Sigmoid colon (tissue), 6 donors: ENCODE measurements at regions not wholly inside any gene's neighbourhood (a gene's known extent, or its start where the extent isn't known, plus 50 kb on each side); places are given as distances from the start of the nearest gene placed in this dataset.

Source experiments
- DNase-seq: peaks from one replicate; pipeline ENCODE4 v3.0.0-alpha.2; 2019
- H3K27ac ChIP-seq, 4 donors: fragments of 200-600 bp; sonication (generic); one replicate each; pipeline ENCODE4 v1.5.1; 2016 to 2019; ENCODE audit warnings: mild to moderate bottlenecking in 1 of 4
- H3K27me3 ChIP-seq, 3 donors: fragments of 200-600 bp; sonication (generic); one replicate each; pipeline ENCODE4 v1.5.1; 2019; ENCODE audit warnings: mild to moderate bottlenecking in 1 of 3
- H3K36me3 ChIP-seq, 4 donors: fragments of 200-600 bp; sonication (generic); one replicate each; pipeline ENCODE4 v1.5.1; 2016 to 2019
- H3K4me1 ChIP-seq, 4 donors: fragments of 200-600 bp; sonication (generic); one replicate each; pipeline ENCODE4 v1.5.1; 2017 to 2019
- H3K4me3 ChIP-seq, 4 donors: fragments of 200-600 bp; sonication (generic); one replicate each; pipeline ENCODE4 v1.5.1; 2017 to 2019; ENCODE audit warnings: mild to moderate bottlenecking in 2 of 4, moderate library complexity in 1 of 4
- H3K9me3 ChIP-seq, 4 donors: fragments of 200-600 bp in 3 of 4; sonication (generic) in 3 of 4; one replicate each; pipeline versions ENCODE4 v1.5.1 to v1.6.1; 2013 to 2019
- EP300 ChIP-seq, 4 donors: sonication (generic); formaldehyde crosslinking; IDR thresholded peaks; one replicate each; pipeline ENCODE4 v1.6.1; 2017; ENCODE audit warnings: antibody characterized with exemption in 4 of 4
- POLR2A ChIP-seq, 2 donors: fragments of 450-650 bp; IDR thresholded peaks; one replicate each; pipeline ENCODE4 v1.6.1; 2016; ENCODE audit warnings: antibody characterized with exemption in 2 of 2, mild to moderate bottlenecking in 2 of 2, moderate library complexity in 2 of 2
- POLR2AphosphoS5 ChIP-seq, 4 donors: sonication (generic); formaldehyde crosslinking; IDR thresholded peaks; one replicate each; pipeline ENCODE4 v1.6.1; 2017; ENCODE audit warnings: antibody characterized with exemption in 4 of 4
- WGBS, 2 donors: extraction: QIAGEN DNeasy Blood & Tissue Kit; methylation state at CpG; one replicate each; pipeline ENCODE4 v1.1.7; 2013; 5-methylcytosine and 5-hydroxymethylcytosine counted together
- intact Hi-C: fragments of 100-400 bp; cut with DNase I; formaldehyde crosslinking; loops from one replicate; pipeline ENCODE4 v1.15.1; 2023
- TF ChIP-seq, protein P1 (sequence below), 4 experiments: fragments of 450-650 bp in 3 of 4; fragments of 200-600 bp in 1 of 4; IDR thresholded peaks; one replicate each; pipeline ENCODE4 v1.5.1; 2016 to 2019; ENCODE audit warnings: antibody characterized with exemption in 4 of 4, mild to moderate bottlenecking in 3 of 4, moderate library complexity in 2 of 4
- donor health status: healthy with polysubstance abuse.
- donor health status: healthy.

DNA sequence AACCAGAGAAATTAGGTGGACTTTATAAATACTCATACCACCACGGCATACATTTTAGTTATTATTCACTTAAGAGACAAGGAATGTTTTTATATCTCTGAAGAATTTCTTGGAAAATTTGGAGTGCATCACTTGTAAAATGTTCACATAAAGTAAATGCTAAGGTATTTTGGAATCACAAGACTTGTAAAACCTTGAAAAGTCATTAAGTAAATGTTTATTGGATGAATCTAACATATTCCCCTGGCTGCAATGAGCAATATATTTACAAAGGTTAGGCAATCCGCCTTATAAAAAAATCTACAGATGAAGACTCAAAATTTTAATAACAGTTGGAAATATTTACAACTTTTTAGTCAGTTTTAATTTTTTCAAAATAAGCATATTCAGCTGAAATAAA is 287.4 kb upstream of the ALG10 start:
- H3K36me3 ChIP-seq: no peaks in the 10 kb centered on the region
- peaks cover 0 to 5% (median 0%) of the 10 kb centered on the region in 4 donors for H3K9me3 ChIP-seq
- intact Hi-C loops: no loop called here
- WGBS, 2 donors: 85 to 88% methylated on average over 2 of the region's 2 CpGs
- no peaks in the 10 kb centered on the region for H3K4me1 ChIP-seq
- TF ChIP-seq POLR2A (IDR thresholded peaks at IDR 0.05): no peak
- TF ChIP-seq EP300 (IDR thresholded peaks at IDR 0.05): no peak
- H3K27ac ChIP-seq: no peak overlapping the region
- no peaks in the 10 kb centered on the region for H3K27me3 ChIP-seq
- no peak overlapping the region for H3K4me3 ChIP-seq
- DNase-seq: no peak

GRCh38 chr12:33752854-33753253 is 269.4 kb upstream of the ALG10 start:
- no peaks in the 10 kb centered on the region for H3K4me1 ChIP-seq
- TF ChIP-seq POLR2A (IDR thresholded peaks at IDR 0.05) (no peak), POLR2AphosphoS5 (IDR thresholded peaks at IDR 0.05) (no peak), EP300 (IDR thresholded peaks at IDR 0.05) (no peak)
- TF ChIP-seq, protein P1, sequence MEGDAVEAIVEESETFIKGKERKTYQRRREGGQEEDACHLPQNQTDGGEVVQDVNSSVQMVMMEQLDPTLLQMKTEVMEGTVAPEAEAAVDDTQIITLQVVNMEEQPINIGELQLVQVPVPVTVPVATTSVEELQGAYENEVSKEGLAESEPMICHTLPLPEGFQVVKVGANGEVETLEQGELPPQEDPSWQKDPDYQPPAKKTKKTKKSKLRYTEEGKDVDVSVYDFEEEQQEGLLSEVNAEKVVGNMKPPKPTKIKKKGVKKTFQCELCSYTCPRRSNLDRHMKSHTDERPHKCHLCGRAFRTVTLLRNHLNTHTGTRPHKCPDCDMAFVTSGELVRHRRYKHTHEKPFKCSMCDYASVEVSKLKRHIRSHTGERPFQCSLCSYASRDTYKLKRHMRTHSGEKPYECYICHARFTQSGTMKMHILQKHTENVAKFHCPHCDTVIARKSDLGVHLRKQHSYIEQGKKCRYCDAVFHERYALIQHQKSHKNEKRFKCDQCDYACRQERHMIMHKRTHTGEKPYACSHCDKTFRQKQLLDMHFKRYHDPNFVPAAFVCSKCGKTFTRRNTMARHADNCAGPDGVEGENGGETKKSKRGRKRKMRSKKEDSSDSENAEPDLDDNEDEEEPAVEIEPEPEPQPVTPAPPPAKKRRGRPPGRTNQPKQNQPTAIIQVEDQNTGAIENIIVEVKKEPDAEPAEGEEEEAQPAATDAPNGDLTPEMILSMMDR (IDR thresholded peaks at IDR 0.05): no peak
- H3K9me3 ChIP-seq: peaks cover 0 to 4% (median 0%) of the 10 kb centered on the region in 4 donors
- intact Hi-C loops: no loop called here
- no peaks in the 10 kb centered on the region for H3K27me3 ChIP-seq
- no peak overlapping the region for H3K4me3 ChIP-seq
- no peak overlapping the region for H3K27ac ChIP-seq
- H3K36me3 ChIP-seq: no peaks in the 10 kb centered on the region
- WGBS, 2 donors: 55 to 69% methylated on average over 1 of the region's 1 CpG
- DNase-seq: no peak

DNA sequence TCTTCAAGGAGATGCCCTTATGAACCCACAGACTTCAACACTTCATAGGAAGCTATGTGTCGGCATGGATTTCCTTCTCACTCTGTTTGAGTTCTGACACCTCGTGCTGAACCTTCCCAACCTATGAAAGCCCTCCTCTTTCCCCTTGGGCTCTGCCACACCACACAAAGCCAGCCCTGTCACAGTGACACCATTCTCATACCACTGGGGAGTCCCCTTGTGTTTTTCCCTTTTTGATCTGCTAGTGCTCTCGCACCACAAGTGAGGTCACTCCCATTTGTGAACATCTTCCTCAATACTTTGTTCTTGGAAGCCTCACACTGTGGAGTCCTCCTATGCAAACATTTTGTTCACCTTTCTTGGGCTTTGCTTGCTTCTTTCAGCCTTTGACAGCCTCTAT is 264.6 kb upstream of the ALG10 start:
- Histone ChIP-seq H3K27ac (no peak overlapping the region), H3K27me3 (no peaks in the 10 kb centered on the region), H3K4me3 (no peak overlapping the region), H3K4me1 (no peaks in the 10 kb centered on the region), H3K36me3 (no peaks in the 10 kb centered on the region), H3K9me3 (peaks cover 0 to 4% (median 0%) of the 10 kb centered on the region in 4 donors)
- no peak for DNase-seq
- intact Hi-C loops: no loop called here
- no peak for TF ChIP-seq POLR2AphosphoS5 (IDR thresholded peaks at IDR 0.05)
- TF ChIP-seq, protein P1 (IDR thresholded peaks at IDR 0.05): no peak
- no peak for TF ChIP-seq EP300 (IDR thresholded peaks at IDR 0.05)
- 83 to 88% methylated on average over 3 of the region's 3 CpGs for WGBS, 2 donors

- intact Hi-C loops: no loop called here
- TF ChIP-seq POLR2A (IDR thresholded peaks at IDR 0.05): no peak
- TF ChIP-seq EP300 (IDR thresholded peaks at IDR 0.05): no peak
- TF ChIP-seq, protein P1 (IDR thresholded peaks at IDR 0.05): no peak
- TF ChIP-seq POLR2AphosphoS5 (IDR thresholded peaks at IDR 0.05): no peak
- no peak overlapping the region for H3K4me3 ChIP-seq
- WGBS, 2 donors: 18 to 70% methylated on average over 2 of the region's 2 CpGs
- no peaks in the 10 kb centered on the region for H3K9me3 ChIP-seq
- H3K27me3 ChIP-seq: no peaks in the 10 kb centered on the region
- no peaks in the 10 kb centered on the region for H3K4me1 ChIP-seq
- no peak for DNase-seq
- H3K36me3 ChIP-seq: no peaks in the 10 kb centered on the region
- H3K27ac ChIP-seq: no peak overlapping the region
These were observed 263.0 kb upstream of the ALG10 start for GRCh38 chr12:33759279-33759678.

- no peak overlapping the region for H3K27ac ChIP-seq
- no peaks in the 10 kb centered on the region for H3K9me3 ChIP-seq
- intact Hi-C loops: no loop called here
- DNase-seq: no peak
- H3K27me3 ChIP-seq: no peaks in the 10 kb centered on the region
- 59 to 66% methylated on average over 4 of the region's 4 CpGs for WGBS, 2 donors
- no peaks in the 10 kb centered on the region for H3K36me3 ChIP-seq
- H3K4me3 ChIP-seq: no peak overlapping the region
- no peaks in the 10 kb centered on the region for H3K4me1 ChIP-seq
- TF ChIP-seq POLR2A (IDR thresholded peaks at IDR 0.05) (no peak), EP300 (IDR thresholded peaks at IDR 0.05) (no peak), POLR2AphosphoS5 (IDR thresholded peaks at IDR 0.05) (no peak)
- TF ChIP-seq, protein P1 (IDR thresholded peaks at IDR 0.05): no peak
These were observed 259.0 kb upstream of the ALG10 start for GRCh38 chr12:33763331-33763730.
